ENCODE measurements at regions not wholly inside any gene's neighbourhood (a gene's known extent, or its start where the extent isn't known, plus 50 kb on each side); places are given as distances from the start of the nearest gene placed in this dataset.

DNA sequence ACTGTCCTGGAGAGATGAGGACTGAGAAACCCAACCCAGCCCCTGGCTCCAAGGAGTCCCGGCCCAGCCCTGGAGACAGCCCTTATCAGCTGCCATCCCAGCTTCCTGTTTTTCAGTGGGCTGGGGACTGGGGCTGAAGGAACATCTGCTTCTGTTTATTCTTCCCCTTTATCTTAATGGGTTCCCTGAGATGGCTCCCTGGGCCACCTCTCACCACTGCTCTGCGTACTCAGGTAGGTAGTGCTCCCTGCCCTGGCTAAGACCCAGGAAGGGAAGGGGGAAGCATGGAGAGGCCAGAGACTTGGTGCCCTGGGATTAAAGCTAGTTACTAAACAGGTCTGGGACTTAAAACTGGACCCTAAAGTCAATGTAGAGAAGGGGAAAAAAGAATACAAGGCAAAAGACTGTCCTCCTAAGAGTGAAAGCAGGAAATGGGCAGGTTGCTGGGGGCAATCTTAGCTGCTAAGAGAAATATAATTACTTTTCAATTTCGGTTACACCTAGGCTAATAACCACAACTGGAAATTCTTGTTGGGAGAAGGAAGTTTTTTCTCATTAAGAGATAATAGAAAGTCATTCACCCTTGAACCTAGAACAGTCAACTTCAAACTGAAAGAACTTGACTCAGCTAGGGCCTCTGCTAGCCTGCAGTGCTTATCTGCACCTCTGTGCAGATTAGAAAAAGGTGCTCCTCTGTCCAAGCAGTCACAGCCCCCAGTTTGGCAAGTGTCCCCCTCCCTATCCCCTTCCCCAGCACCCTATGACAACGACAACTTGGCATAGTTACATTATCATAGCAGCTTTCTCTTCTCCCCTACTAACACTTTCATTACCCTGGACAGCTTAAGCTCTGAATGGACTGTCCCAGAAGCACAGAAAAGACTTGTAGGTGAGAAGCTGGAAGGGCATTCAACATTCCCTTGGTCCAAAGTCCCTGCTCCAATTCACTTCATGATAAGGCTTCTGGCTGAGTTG, 65.6 kb upstream of the KDM7A start:
- no peak for DNase-seq (ENCODE audit: low read depth in 1 of 2, low spot score in 1 of 2)

- no peak for DNase-seq (ENCODE audit: low read depth in 1 of 2, low spot score in 1 of 2)
Observed at GRCh38 chr7:140239653-140239935, 62.8 kb upstream of the KDM7A start.

DNA sequence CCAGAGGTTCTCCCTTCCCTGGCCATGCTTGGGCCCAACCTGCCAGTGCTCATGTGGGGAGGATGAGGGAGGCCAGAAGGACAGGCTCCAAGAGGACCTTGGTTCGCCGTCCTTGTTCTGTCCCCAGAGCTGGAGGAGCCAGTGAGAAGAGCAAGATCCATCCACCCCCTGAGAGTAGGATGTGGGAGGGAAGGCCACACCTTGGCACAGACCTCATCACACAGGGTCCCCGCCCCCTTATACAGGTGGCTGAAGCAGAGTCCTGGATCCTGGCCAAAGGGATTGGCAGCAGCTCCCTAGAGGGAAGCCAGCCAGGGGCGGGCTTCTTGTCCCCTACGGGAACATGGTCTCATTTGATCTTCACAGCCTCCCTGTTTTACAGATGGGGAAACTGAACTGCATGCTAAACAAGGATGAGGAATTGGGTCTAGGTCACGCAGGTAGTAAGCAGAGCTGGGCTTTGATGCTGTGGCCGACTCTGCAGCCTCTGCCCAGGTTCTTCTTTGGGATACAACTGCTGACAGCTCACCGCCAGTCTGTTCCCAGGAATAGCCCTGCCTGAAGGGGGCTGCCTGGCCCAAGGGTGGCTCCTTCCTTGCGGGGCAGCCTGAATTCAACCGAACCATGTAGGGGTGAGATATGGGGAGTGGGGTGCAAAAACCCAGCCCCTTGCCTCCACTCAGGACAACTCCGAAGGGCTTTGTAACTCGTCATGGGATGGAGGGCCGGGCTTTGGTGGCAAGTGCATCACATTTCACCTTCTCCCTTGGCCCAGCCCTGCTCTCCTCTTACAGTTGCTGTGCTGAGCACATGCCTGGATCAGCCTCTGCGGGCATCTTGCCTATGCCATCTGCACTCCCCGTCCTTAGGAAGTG, 62.2 kb upstream of the KDM7A start:
- no peak for DNase-seq (ENCODE audit: low read depth in 1 of 2, low spot score in 1 of 2)

GRCh38 chr7:140237390-140237789, 60.6 kb upstream of the KDM7A start:
- no peak for DNase-seq (ENCODE audit: low read depth in 1 of 2, low spot score in 1 of 2)

DNA sequence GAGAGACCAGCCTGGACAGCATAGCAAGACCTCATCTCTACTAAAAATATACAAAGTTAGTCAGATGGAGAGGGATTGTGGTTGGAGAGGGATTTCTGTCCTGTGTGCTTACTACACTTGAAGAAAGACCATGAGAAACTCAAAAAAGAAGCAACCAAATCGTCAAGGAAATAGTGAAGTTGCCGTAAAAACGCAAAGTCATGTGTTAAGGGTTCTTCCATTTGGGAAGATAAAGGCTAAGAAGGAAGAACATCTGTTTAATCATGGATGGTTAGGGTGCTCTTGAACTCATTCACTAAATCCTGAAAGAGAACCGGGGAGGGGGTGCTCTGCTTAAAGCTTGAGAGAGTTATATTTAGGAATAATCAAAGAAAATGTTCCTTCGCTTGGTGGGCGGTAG, 59.8 kb upstream of the KDM7A start:
- DNase-seq (ENCODE audit: low read depth in 1 of 2, low spot score in 1 of 2): no peak

GRCh38 chr7:140235114-140235513, 58.3 kb upstream of the KDM7A start:
- no peak for DNase-seq (ENCODE audit: low read depth in 1 of 2, low spot score in 1 of 2)

GRCh38 chr7:140232957-140233917, 56.5 kb upstream of the KDM7A start:
- no peak for DNase-seq (ENCODE audit: low read depth in 1 of 2, low spot score in 1 of 2)

GRCh38 chr7:140231771-140232491, 55.1 kb upstream of the KDM7A start:
- DNase-seq (ENCODE audit: low read depth in 1 of 2, low spot score in 1 of 2): no peak

DNA sequence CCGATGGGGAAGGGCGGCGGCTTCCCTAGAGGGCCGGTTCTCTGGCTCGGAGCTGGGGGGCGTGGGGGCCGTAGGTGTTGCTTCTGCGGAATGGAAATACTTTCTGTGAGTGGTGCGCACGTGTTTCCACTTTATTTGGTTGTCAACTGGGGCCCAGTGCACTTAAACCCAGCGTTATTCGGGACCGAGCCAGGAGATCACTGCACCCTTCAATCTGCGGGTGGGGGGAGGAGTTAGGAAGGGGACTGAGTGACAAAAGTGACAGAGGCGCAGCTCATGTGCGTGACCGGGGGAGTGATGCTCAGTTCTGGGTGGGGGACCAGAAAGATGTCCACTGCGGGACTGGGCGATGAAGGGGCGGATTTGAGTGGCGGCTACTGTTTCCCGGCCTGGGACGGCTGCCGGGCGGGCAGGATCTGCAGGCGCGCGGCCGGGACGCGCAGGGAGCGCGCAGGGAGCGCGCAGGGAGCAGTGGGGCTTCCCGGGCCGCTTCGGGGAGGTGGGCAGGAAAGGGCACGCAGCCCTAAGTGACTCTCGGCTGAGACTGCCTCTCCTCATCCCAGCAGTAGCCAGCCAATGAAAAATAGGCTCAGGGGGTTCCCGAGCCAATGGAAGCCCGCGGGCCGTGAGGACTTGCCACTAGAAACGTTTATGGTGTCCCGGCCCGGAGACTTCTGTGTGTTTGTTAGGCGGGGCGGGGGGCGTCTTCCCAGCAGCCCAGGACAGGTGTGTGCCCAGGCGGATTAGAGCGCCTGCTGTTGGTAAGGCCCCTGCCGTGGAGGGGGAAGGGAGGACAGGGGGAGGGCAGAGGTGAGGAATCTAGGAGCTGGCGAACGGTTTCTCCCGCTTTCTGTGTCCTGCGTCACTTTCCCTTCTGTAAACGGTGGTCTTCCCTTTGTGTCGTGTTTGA, 54.3 kb upstream of the KDM7A start:
- DNase-seq (ENCODE audit: low read depth in 1 of 2, low spot score in 1 of 2): peak in 1 of 2 donors; percentile 32

DNA sequence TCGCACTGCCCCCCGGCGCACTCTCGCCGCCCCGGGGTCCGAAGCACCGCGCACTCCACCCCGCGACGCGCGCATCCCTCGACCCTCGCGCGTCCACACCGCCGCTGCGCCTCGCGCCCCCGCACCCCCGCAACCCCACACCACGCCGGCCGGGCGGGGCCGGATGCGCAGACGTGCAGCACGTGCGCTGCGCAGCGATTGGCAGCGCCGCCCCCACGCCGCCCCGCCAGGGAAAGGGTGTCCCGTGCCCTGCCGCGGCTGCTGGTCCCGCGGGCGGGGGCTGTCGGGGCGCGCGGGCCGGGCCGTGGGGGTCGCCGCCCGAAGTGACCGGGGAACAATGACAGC, 53.7 kb upstream of the KDM7A start:
- peak; percentile 50 to 68 for DNase-seq (ENCODE audit: low read depth in 1 of 2, low spot score in 1 of 2)

GRCh38 chr7:140229591-140230515, 53.1 kb upstream of the KDM7A start:
- DNase-seq (ENCODE audit: low read depth in 1 of 2, low spot score in 1 of 2): peak; percentile 43 to 48

DNA sequence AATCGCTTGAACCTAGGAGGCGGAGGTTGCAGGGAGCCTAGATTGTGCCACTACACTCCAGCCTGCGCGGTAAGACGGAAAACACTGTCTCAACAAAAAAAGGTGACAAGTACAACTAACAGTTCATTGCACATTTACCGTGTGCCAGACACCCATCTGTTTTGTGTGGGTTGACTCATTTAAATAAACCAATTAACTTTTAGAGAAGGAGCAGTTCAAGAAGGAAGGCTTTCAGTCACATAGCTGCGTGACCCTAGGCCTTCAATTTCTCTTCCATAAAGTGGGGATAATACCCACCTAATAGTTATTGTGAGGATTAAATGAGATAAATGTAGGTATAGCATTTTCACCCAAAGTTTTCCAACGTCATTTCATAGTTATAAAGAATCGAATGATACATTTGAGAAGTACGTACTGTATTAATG, 52.3 kb upstream of the KDM7A start:
- no peak for DNase-seq (ENCODE audit: low read depth in 1 of 2, low spot score in 1 of 2)
